ENCODE measurements at regions not wholly inside any gene's neighbourhood (a gene's known extent, or its start where the extent isn't known, plus 50 kb on each side); places are given as distances from the start of the nearest gene placed in this dataset.

DNA sequence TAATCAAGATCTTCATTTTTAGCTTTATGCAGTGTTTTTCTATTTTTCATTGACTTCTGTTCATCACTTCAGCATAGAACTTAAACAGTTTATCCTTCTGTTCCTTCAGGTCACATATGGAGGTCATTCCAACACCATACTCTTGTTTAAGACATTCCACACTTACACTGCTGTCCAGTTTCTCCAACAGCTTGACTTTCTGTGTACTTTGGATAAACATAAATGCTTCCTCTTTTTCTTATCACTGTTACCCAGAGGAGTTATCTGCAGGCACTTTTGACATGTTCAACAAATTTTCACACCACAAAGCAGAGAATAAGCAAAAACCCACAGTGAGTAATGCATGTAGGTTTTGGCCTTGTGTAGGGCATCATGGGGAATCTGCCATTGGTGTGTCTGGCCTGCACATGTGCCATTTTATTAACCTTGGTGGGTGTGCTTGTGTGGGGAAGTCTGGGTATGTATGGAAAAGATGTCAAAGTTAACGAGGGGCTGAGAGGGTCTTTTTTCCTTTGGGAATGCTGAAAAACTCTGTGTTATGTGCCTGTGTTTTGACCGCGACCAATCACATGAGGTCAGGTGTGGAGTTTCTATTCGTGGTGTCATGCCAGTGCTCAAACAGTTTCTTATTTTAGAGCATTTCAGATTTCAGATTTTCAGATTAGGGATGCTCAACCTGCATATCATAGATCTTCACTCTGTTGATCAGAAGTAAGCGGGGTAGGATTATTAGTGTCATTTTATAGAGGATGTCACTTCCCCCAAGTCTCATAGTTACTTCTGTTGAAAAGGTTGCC, 53.9 kb upstream of the ACVR1 start:
- ChIA-PET POLR2A (no interaction called here), CTCF (no interaction called here)
- H3K4me3 Mint-ChIP-seq, result no peak overlapping the region

DNA sequence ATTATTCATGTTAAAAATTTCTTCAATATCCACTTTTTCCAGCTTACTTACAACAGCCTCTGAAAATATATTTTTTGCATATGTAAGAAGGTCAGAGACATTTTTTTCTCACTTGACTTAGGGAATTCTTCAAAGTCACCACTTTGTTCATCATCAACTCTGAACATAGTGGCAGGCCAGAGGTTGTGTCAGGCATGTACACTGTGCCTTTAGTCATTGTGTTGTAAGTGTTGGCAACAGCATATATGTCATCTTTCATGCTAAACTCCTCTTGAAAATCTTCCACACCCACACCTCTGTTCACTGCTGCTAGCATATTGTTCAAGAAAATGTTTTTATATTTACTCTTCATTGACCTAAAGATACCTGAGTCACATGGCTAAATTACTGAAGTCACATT, 52.2 kb upstream of the ACVR1 start:
- H3K4me1 ChIP-seq (ENCODE audit: insufficient read depth, low read length), result no peaks in the 10 kb centered on the region
- ChIA-PET CTCF (no interaction called here), POLR2A (no interaction called here)
- H3K27me3 ChIP-seq (ENCODE audit: insufficient read depth, low read length, poor library complexity, severe bottlenecking), result no peaks in the 10 kb centered on the region
- Mint-ChIP-seq H3K4me1 (no peaks in the 10 kb centered on the region), H3K27me3 (peaks cover 0 to 15% of the 10 kb centered on the region in 2 donors), H3K9me3 (no peaks in the 10 kb centered on the region), H3K27ac (no peak overlapping the region), H3K36me3 (peaks cover 0 to 7% (median 0%) of the 10 kb centered on the region in 3 donors), H3K4me3 (no peak overlapping the region)
- DNase-seq, result no peak
- no peaks in the 10 kb centered on the region for H3K36me3 ChIP-seq (ENCODE audit: insufficient read depth, low read length)
- H3K4me3 ChIP-seq (ENCODE audit: low read length), result no peak overlapping the region
- H3K27ac ChIP-seq (ENCODE audit: low read depth, low read length), result no peak overlapping the region
- H3K9me3 ChIP-seq (ENCODE audit: low read length), result no peaks in the 10 kb centered on the region

More for the DNA sequence above, 53.9 kb upstream of the ACVR1 start:
- peaks cover 0 to 7% (median 0%) of the 10 kb centered on the region in 3 donors for H3K36me3 Mint-ChIP-seq
- DNase-seq, result no peak
- H3K4me1 Mint-ChIP-seq, result no peaks in the 10 kb centered on the region
- H3K9me3 ChIP-seq (ENCODE audit: low read length), result no peaks in the 10 kb centered on the region
- H3K27me3 Mint-ChIP-seq, result peaks cover 0 to 15% of the 10 kb centered on the region in 2 donors
- H3K27ac ChIP-seq (ENCODE audit: low read depth, low read length), result peak overlapping the region; percentile 25
- no peaks in the 10 kb centered on the region for H3K4me1 ChIP-seq (ENCODE audit: insufficient read depth, low read length)
- H3K27me3 ChIP-seq (ENCODE audit: insufficient read depth, low read length, poor library complexity, severe bottlenecking), result no peaks in the 10 kb centered on the region
- H3K4me3 ChIP-seq (ENCODE audit: low read length), result no peak overlapping the region
- H3K27ac Mint-ChIP-seq, result no peak overlapping the region
- H3K9me3 Mint-ChIP-seq, result no peaks in the 10 kb centered on the region
- no peaks in the 10 kb centered on the region for H3K36me3 ChIP-seq (ENCODE audit: insufficient read depth, low read length)

DNA sequence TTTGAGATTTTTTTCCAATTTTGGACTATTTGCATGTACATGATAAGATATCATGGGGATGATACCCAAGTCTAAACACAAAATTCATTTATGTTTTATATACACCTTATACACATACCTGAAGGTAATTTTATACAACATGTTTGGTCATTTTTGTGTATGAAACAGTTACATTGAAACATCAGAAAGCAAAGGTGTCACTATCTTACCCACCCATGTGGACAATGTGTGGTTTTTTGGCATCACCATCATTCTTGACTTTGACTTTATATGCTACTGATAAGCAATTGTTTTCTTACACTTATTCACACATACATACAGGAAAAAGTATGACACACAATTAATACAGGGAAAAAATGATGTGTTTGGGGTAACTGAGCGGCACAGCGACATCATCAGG, 51.0 kb upstream of the ACVR1 start:
- H3K36me3 Mint-ChIP-seq, result peaks cover 0 to 7% (median 0%) of the 10 kb centered on the region in 3 donors
- peaks cover 0 to 10% of the 10 kb centered on the region in 2 donors for H3K27me3 Mint-ChIP-seq
- CTCF ChIA-PET, result no interaction called here
- no peaks in the 10 kb centered on the region for H3K4me1 ChIP-seq (ENCODE audit: insufficient read depth, low read length)
- no peaks in the 10 kb centered on the region for H3K9me3 ChIP-seq (ENCODE audit: low read length)
- H3K4me1 Mint-ChIP-seq, result no peaks in the 10 kb centered on the region
- POLR2A ChIA-PET, result no interaction called here
- H3K27ac ChIP-seq (ENCODE audit: low read depth, low read length), result no peak overlapping the region
- H3K4me3 Mint-ChIP-seq, result no peak overlapping the region
- DNase-seq, result no peak
- no peaks in the 10 kb centered on the region for H3K27me3 ChIP-seq (ENCODE audit: insufficient read depth, low read length, poor library complexity, severe bottlenecking)
- no peak overlapping the region for H3K4me3 ChIP-seq (ENCODE audit: low read length)
- H3K27ac Mint-ChIP-seq, result no peak overlapping the region
- no peaks in the 10 kb centered on the region for H3K36me3 ChIP-seq (ENCODE audit: insufficient read depth, low read length)
- H3K9me3 Mint-ChIP-seq, result no peaks in the 10 kb centered on the region
